ENCODE measurements at regions not wholly inside any gene's neighbourhood (a gene's known extent, or its start where the extent isn't known, plus 50 kb on each side); places are given as distances from the start of the nearest gene placed in this dataset.

- TF ChIP-seq POLR2A (IDR thresholded peaks at IDR 0.05) (no peak), CTCF (IDR thresholded peaks at IDR 0.05 in 8 of 11, conservative IDR thresholded peaks at IDR 0.05 in 3 of 11) (no peak)
Measured at GRCh38 chr17:21573961-21574610, 118.2 kb upstream of the KCNJ18 start.
